IMR-90 (cell line): ENCODE measurements at regions not wholly inside any gene's neighbourhood (a gene's known extent, or its start where the extent isn't known, plus 50 kb on each side); places are given as distances from the start of the nearest gene placed in this dataset.

Source experiments
- ATAC-seq: fragments of 200-7000 bp; cut with Tn5 transposase; 2 replicates; pipeline ENCODE4 v1.9.1; 2020; ENCODE audit warnings: low read depth, mild to moderate bottlenecking, moderate library complexity
- BruUV-seq: library from RNA; stranded (reverse); fragments of 400-500 nt; replicated peaks from 2 replicates; lab custom pipeline; 2021; lab: Mats Ljungman, UMichigan
- CTCF ChIA-PET: fragments of 300-600 bp; formaldehyde crosslinking; extraction: SDS; loops from one replicate; lab custom pipeline; 2021; ENCODE audit warnings: antibody characterized with exemption; lab: Yijun Ruan, JAX
- POLR2A ChIA-PET: fragments of 300-600 bp; sonication (Branson Sonifier 250); formaldehyde crosslinking; loops from one replicate; lab custom pipeline; 2022; ENCODE audit warnings: antibody characterized with exemption; ENCODE audit not compliant: unreplicated experiment; lab: Charles Lee
- DNase-seq: peaks from one replicate; pipeline ENCODE4 v3.0.0; 2013
- H2AFZ ChIP-seq: replicated peaks from 2 replicates; pipeline ENCODE3; 2013; ENCODE audit warnings: low read length, mild to moderate bottlenecking; ENCODE audit not compliant: poor library complexity
- H2AK5ac ChIP-seq: 2 replicates; pipeline ENCODE4 v1.6.1; 2013; ENCODE audit warnings: low read depth, low read length, inconsistent platforms
- H2AK9ac ChIP-seq: replicated peaks from 2 replicates; pipeline ENCODE3; 2013; ENCODE audit warnings: mild to moderate bottlenecking, low read depth, low read length, moderate library complexity; ENCODE audit not compliant: poor library complexity
- H2BK120ac ChIP-seq: 2 replicates; pipeline ENCODE4 v1.6.1; 2013; ENCODE audit warnings: low read depth, low read length, inconsistent platforms
- H2BK15ac ChIP-seq: 3 replicates; pipeline ENCODE4 v1.6.1; 2013; ENCODE audit warnings: low read depth, low read length, inconsistent platforms
- H2BK20ac ChIP-seq: 2 replicates; pipeline ENCODE4 v1.6.1; 2013; ENCODE audit warnings: low read depth, mild to moderate bottlenecking, inconsistent platforms, low read length, moderate library complexity
- H2BK5ac ChIP-seq: 2 replicates; pipeline ENCODE4 v1.6.1; 2013; ENCODE audit warnings: mild to moderate bottlenecking, low read depth, low read length, inconsistent platforms; ENCODE audit not compliant: poor library complexity, severe bottlenecking
- H3K14ac ChIP-seq: replicated peaks from 2 replicates; pipeline ENCODE4 v1.6.1; 2013; ENCODE audit warnings: low read depth, low read length, inconsistent platforms
- H3K18ac ChIP-seq: 2 replicates; pipeline ENCODE4 v1.6.1; 2013; ENCODE audit warnings: low read depth, low read length, control low read depth
- H3K23ac ChIP-seq: 2 replicates; pipeline ENCODE4 v1.6.1; 2013; ENCODE audit warnings: low read depth, low read length, inconsistent platforms
- H3K27ac ChIP-seq: 2 replicates; pipeline ENCODE4 v1.5.1; 2013; ENCODE audit warnings: mild to moderate bottlenecking, control low read depth, low read length; ENCODE audit not compliant: insufficient read depth
- H3K27me3 ChIP-seq: 2 replicates; pipeline ENCODE4 v1.6.1; 2013; ENCODE audit warnings: low read length; ENCODE audit not compliant: control insufficient read depth, insufficient read depth
- H3K36me3 ChIP-seq: 2 replicates; pipeline ENCODE4 v1.6.1; 2013; ENCODE audit warnings: low read length, mixed read lengths; ENCODE audit not compliant: control insufficient read depth, insufficient read depth
- H3K4ac ChIP-seq: 2 replicates; pipeline ENCODE4 v1.6.1; 2013; ENCODE audit warnings: low read depth, low read length, inconsistent platforms
- H3K4me1 ChIP-seq: 2 replicates; pipeline ENCODE4 v1.6.1; 2013; ENCODE audit warnings: low read length, mixed read lengths; ENCODE audit not compliant: control insufficient read depth, insufficient read depth
- H3K4me2 ChIP-seq: 2 replicates; pipeline ENCODE4 v1.6.1; 2013; ENCODE audit warnings: low read depth, mild to moderate bottlenecking, control low read depth, low read length, moderate library complexity
- H3K4me3 ChIP-seq: 2 replicates; pipeline ENCODE4 v1.5.1; 2013; ENCODE audit warnings: low read depth, mild to moderate bottlenecking, control low read depth, low read length, moderate library complexity; ENCODE audit not compliant: insufficient read depth
- H3K56ac ChIP-seq: 2 replicates; pipeline ENCODE4 v1.6.1; 2013; ENCODE audit warnings: low read length, inconsistent platforms; ENCODE audit not compliant: insufficient read depth; ENCODE audit errors: extremely low read depth
- H3K79me1 ChIP-seq, 2 experiments: 2 replicates each; pipeline ENCODE4 v1.6.1; 2013; ENCODE audit warnings: low read length in 2 of 2, inconsistent platforms in 1 of 2, low read depth in 1 of 2
- H3K9ac ChIP-seq: 2 replicates; pipeline ENCODE4 v1.6.1; 2013; ENCODE audit warnings: low read depth, low read length, control low read depth
- H3K9me1 ChIP-seq: 2 replicates; pipeline ENCODE4 v1.6.1; 2013; ENCODE audit warnings: low read length, inconsistent platforms; ENCODE audit not compliant: insufficient read depth
- H3K9me3 ChIP-seq: 2 replicates; pipeline ENCODE4 v1.6.1; 2013; ENCODE audit warnings: low read length; ENCODE audit not compliant: control insufficient read depth, insufficient read depth
- H4K20me1 ChIP-seq: 2 replicates; pipeline ENCODE4 v1.6.1; 2013; ENCODE audit warnings: low read length, inconsistent platforms; ENCODE audit not compliant: insufficient read depth
- H4K5ac ChIP-seq: 2 replicates; pipeline ENCODE4 v1.6.1; 2013; ENCODE audit warnings: mild to moderate bottlenecking, low read depth, low read length, control low read depth
- H4K8ac ChIP-seq, 2 experiments: 2 replicates each; pipeline ENCODE4 v1.6.1; 2013; ENCODE audit warnings: low read depth in 2 of 2, low read length in 2 of 2, control low read depth in 1 of 2, inconsistent platforms in 1 of 2
- H4K91ac ChIP-seq: 2 replicates; pipeline ENCODE4 v1.6.1; 2013; ENCODE audit warnings: low read depth, low read length, inconsistent platforms; ENCODE audit not compliant: insufficient read depth
- BHLHE40 ChIP-seq: fragments of 150-350 bp; IDR thresholded peaks from 2 replicates; pipeline ENCODE4 v1.6.1; 2016; ENCODE audit warnings: mild to moderate bottlenecking, low read depth, low read length
- CHD1 ChIP-seq: IDR thresholded peaks from 2 replicates; pipeline ENCODE4 v1.6.1; 2012; ENCODE audit warnings: low read depth, low read length, improper control_type of control experiment
- MAFK ChIP-seq: IDR thresholded peaks from 2 replicates; pipeline ENCODE4 v1.6.1; 2012; ENCODE audit warnings: low read depth, low read length, improper control_type of control experiment
- NFE2L2 ChIP-seq: fragments of 150-350 bp; IDR thresholded peaks from 2 replicates; pipeline ENCODE4 v1.6.1; 2016; ENCODE audit warnings: low read depth, mild to moderate bottlenecking, low read length
- RAD21 ChIP-seq: IDR thresholded peaks from 2 replicates; pipeline ENCODE4 v1.6.1; 2012; ENCODE audit warnings: low read length, improper control_type of control experiment
- RCOR1 ChIP-seq: IDR thresholded peaks from 2 replicates; pipeline ENCODE4 v1.6.1; 2012; ENCODE audit warnings: mild to moderate bottlenecking, low read length, improper control_type of control experiment; ENCODE audit not compliant: insufficient replicate concordance
- WGBS, 2 experiments: methylation state at CpG; one replicate each; pipeline versions ENCODE4 v1.1.5 to v1.1.7; 2013; ENCODE audit warnings: missing lambda C conversion rate in 2 of 2; ENCODE audit not compliant: insufficient read length in 1 of 2; ENCODE audit errors: extremely low coverage in 2 of 2; 5-methylcytosine and 5-hydroxymethylcytosine counted together
- dilution Hi-C: fragments of 300-500 bp; cut with HindIII; formaldehyde crosslinking; loops from one replicate; pipeline ENCODE4 v1.14.3; 2018; ENCODE audit warnings: low sequenced_read_pairs; ENCODE audit not compliant: unreplicated experiment
- in situ Hi-C: fragments of 300-500 bp; cut with MboI; formaldehyde crosslinking; loops from 3 replicates; pipeline ENCODE4 v1.14.3; 2019; ENCODE audit warnings: low sequenced_read_pairs, inconsistent platforms, mixed read lengths
- intact Hi-C: fragments of 100-400 bp; cut with micrococcal nuclease; formaldehyde crosslinking; loops from 2 replicates; pipeline ENCODE4 v1.10.0; 2022

DNA sequence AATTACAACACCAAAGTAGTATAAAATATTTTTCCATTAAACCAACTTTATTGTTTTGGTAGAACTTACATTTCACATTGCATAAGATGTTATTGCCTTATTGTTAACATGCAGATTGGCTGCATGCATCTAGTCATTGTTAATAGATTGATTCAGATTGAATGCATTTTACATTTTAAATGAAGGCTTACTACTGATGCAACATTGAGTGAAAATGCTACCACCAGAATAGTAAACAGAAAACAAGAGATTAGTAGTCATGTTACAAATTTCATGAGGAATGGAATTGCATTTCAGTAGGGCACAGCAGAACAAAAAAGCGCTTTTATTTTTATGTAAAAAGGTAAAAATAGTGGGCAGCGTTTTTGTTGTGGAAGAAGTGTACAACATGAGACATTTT lies 298.3 kb downstream of the ARL4A start:
- Histone ChIP-seq H3K4me3 (no peak overlapping the region), H3K4me2 (no peak overlapping the region), H3K18ac (no peak overlapping the region), H2BK120ac (no peak overlapping the region), H3K4ac (no peak overlapping the region), H3K9me1 (no peaks in the 10 kb centered on the region), H3K9ac (no peak overlapping the region), H3K23ac (no peak overlapping the region), H2AK9ac (no peak overlapping the region), H3K9me3 (no peaks in the 10 kb centered on the region), H2BK5ac (no peak overlapping the region), H4K20me1 (no peaks in the 10 kb centered on the region), H3K14ac (no peak overlapping the region), H3K4me1 (peaks cover 2% of the 10 kb centered on the region), H3K79me1 (no peaks in the 10 kb centered on the region), H3K36me3 (no peaks in the 10 kb centered on the region), H3K27ac (no peak overlapping the region), H4K91ac (no peak overlapping the region), H4K5ac (no peak overlapping the region), H3K56ac (no peak overlapping the region), H3K27me3 (no peaks in the 10 kb centered on the region), H2AFZ (no peak overlapping the region), H2BK15ac (no peak overlapping the region), H2AK5ac (no peak overlapping the region), H4K8ac (no peak overlapping the region), H2BK20ac (no peak overlapping the region)
- ATAC-seq (no peak), DNase-seq (no peak)
- no TSS peak for BruUV-seq
- ChIA-PET POLR2A (no interaction called here), CTCF (no interaction called here)
- TF ChIP-seq RAD21 (no peak), MAFK (no peak), CHD1 (no peak), BHLHE40 (no peak), NFE2L2 (no peak), RCOR1 (no peak)
- intact Hi-C loops (no loop called here), in situ Hi-C loops (no loop called here), dilution Hi-C loops (no loop called here)
- no CpG with 5 or more reads among the region's 2 CpGs for WGBS, 2 experiments
